KMS-11 (cell line): ENCODE measurements at regions not wholly inside any gene's neighbourhood (a gene's known extent, or its start where the extent isn't known, plus 50 kb on each side); places are given as distances from the start of the nearest gene placed in this dataset.
"Not testable (repeated sequence)": the region's sequence is repeated elsewhere in the genome, so short reads cannot be mapped to it uniquely, and the experiment has no call there.

Experiments used
- H2AFZ ChIP-seq: fragments of 200-600 bp; sonication (generic); 2 replicates; pipeline ENCODE4 v1.6.1; 2016; ENCODE audit warnings: antibody characterized with exemption, mixed run types, low read depth
- H3K27ac ChIP-seq: fragments of 200-600 bp; sonication (generic); 2 replicates; pipeline ENCODE4 v1.6.1; 2016; ENCODE audit warnings: mild to moderate bottlenecking, mixed run types
- H3K27me3 ChIP-seq: fragments of 200-600 bp; sonication (generic); 2 replicates; pipeline ENCODE4 v1.6.1; 2017; ENCODE audit warnings: mild to moderate bottlenecking, low read depth, mixed run types, moderate library complexity; ENCODE audit not compliant: insufficient read depth
- H3K36me3 ChIP-seq: fragments of 200-600 bp; sonication (generic); 2 replicates; pipeline ENCODE4 v1.6.1; 2017; ENCODE audit warnings: mild to moderate bottlenecking, mixed run types; ENCODE audit not compliant: insufficient read depth
- H3K4me1 ChIP-seq: fragments of 200-600 bp; sonication (generic); 2 replicates; pipeline ENCODE4 v1.6.1; 2016; ENCODE audit warnings: mild to moderate bottlenecking, low read depth, mixed run types; ENCODE audit not compliant: poor library complexity, severe bottlenecking
- H3K4me2 ChIP-seq: fragments of 200-600 bp; sonication (generic); 2 replicates; pipeline ENCODE4 v1.7.0; 2016; ENCODE audit warnings: mild to moderate bottlenecking, mixed run types
- H3K4me3 ChIP-seq: fragments of 200-600 bp; sonication (generic); IDR thresholded peaks from 2 replicates; pipeline ENCODE4 v1.6.1; 2017; ENCODE audit warnings: low read depth, low read length, mixed read lengths; ENCODE audit not compliant: insufficient read depth
- H3K79me2 ChIP-seq: fragments of 200-600 bp; sonication (generic); 2 replicates; pipeline ENCODE4 v1.6.1; 2016; ENCODE audit warnings: low read depth, mixed run types; ENCODE audit not compliant: insufficient read depth
- H3K9ac ChIP-seq: fragments of 200-600 bp; sonication (generic); 2 replicates; pipeline ENCODE4 v1.6.1; 2016; ENCODE audit warnings: mild to moderate bottlenecking, mixed run types
- H4K20me1 ChIP-seq: fragments of 200-600 bp; sonication (generic); 2 replicates; pipeline ENCODE4 v1.6.1; 2016; ENCODE audit warnings: mild to moderate bottlenecking, mixed run types; ENCODE audit not compliant: insufficient read depth
- CTCF ChIP-seq: fragments of 200-600 bp; sonication (generic); conservative IDR thresholded peaks from 2 replicates; pipeline ENCODE4 v1.6.1; 2017; ENCODE audit warnings: low read depth, mild to moderate bottlenecking, antibody characterized with exemption, low read length, moderate library complexity, mixed read lengths

GRCh38 chr15:62419192-62419591 is 254.1 kb upstream of the C2CD4B start:
- H3K79me2 ChIP-seq = no peaks in the 10 kb centered on the region
- H3K36me3 ChIP-seq = no peaks in the 10 kb centered on the region
- H3K4me3 ChIP-seq = no peak overlapping the region
- no peak for TF ChIP-seq CTCF
- no peak overlapping the region for H2AFZ ChIP-seq
- H4K20me1 ChIP-seq = no peaks in the 10 kb centered on the region
- no peaks in the 10 kb centered on the region for H3K4me1 ChIP-seq
- H3K27me3 ChIP-seq = no peaks in the 10 kb centered on the region
- no peak overlapping the region for H3K27ac ChIP-seq
- H3K9ac ChIP-seq = no peak overlapping the region
- H3K4me2 ChIP-seq = no peak overlapping the region

- H3K4me2 ChIP-seq, H3K27ac ChIP-seq, H2AFZ ChIP-seq, H3K4me1 ChIP-seq, H3K79me2 ChIP-seq, H3K9ac ChIP-seq, H3K36me3 ChIP-seq, H4K20me1 ChIP-seq, H3K27me3 ChIP-seq, H3K4me3 ChIP-seq: not testable (repeated sequence)
Measured at GRCh38 chr15:62420371-62420770, 255.3 kb upstream of the C2CD4B start.

GRCh38 chr15:62421289-62421688 is 256.2 kb upstream of the C2CD4B start:
- Histone ChIP-seq H3K27ac (no peak overlapping the region), H3K4me1 (no peaks in the 10 kb centered on the region), H2AFZ (no peak overlapping the region), H4K20me1 (no peaks in the 10 kb centered on the region), H3K79me2 (no peaks in the 10 kb centered on the region), H3K4me3 (no peak overlapping the region), H3K36me3 (no peaks in the 10 kb centered on the region), H3K27me3 (no peaks in the 10 kb centered on the region), H3K9ac (no peak overlapping the region), H3K4me2 (no peak overlapping the region)
- TF ChIP-seq CTCF = no peak

- no peak overlapping the region for H3K27ac ChIP-seq
- no peak overlapping the region for H2AFZ ChIP-seq
- no peaks in the 10 kb centered on the region for H3K36me3 ChIP-seq
- H3K4me3 ChIP-seq = no peak overlapping the region
- H4K20me1 ChIP-seq = no peaks in the 10 kb centered on the region
- no peaks in the 10 kb centered on the region for H3K27me3 ChIP-seq
- H3K4me1 ChIP-seq = no peaks in the 10 kb centered on the region
- H3K4me2 ChIP-seq = no peak overlapping the region
- H3K79me2 ChIP-seq = no peaks in the 10 kb centered on the region
- no peak overlapping the region for H3K9ac ChIP-seq
- TF ChIP-seq CTCF = no peak
Measured at GRCh38 chr15:62426387-62426956, 261.4 kb upstream of the C2CD4B start.

- Histone ChIP-seq H3K27ac (no peak overlapping the region), H3K4me3 (no peak overlapping the region), H2AFZ (no peak overlapping the region), H4K20me1 (no peaks in the 10 kb centered on the region), H3K9ac (no peak overlapping the region), H3K36me3 (no peaks in the 10 kb centered on the region), H3K27me3 (no peaks in the 10 kb centered on the region), H3K79me2 (no peaks in the 10 kb centered on the region), H3K4me2 (no peak overlapping the region), H3K4me1 (peaks cover 17% of the 10 kb centered on the region)
- no peak for TF ChIP-seq CTCF
Measured at GRCh38 chr15:62428259-62428658, 263.2 kb upstream of the C2CD4B start.
